Heart left ventricle (tissue), 16 donors: ENCODE measurements at regions not wholly inside any gene's neighbourhood (a gene's known extent, or its start where the extent isn't known, plus 50 kb on each side); places are given as distances from the start of the nearest gene placed in this dataset.

ENCODE experiments used
- ATAC-seq, 4 donors: fragments of 200-7000 bp; cut with Tn5 transposase; one replicate each; pipeline ENCODE4 v1.9.1; 2020 to 2022; ENCODE audit warnings: moderate library complexity in 4 of 4, mild to moderate bottlenecking in 3 of 4, moderate number of reproducible peaks in 1 of 4
- DNase-seq, 5 donors: peaks; one replicate each; pipeline ENCODE4 v3.0.0-alpha.2; 2020
- H3K27ac ChIP-seq, 12 donors: fragments of 200-600 bp; sonication (generic) in 4 of 12; one replicate each; pipeline versions ENCODE4 v1.5.0 to v1.8.0; 2016 to 2022; ENCODE audit warnings: mild to moderate bottlenecking in 2 of 12
- H3K27me3 ChIP-seq, 9 donors: fragments of 200-600 bp; sonication (generic) in 2 of 9; one replicate each; pipeline versions ENCODE4 v1.5.1 to v1.8.0; 2016 to 2022; ENCODE audit warnings: mild to moderate bottlenecking in 3 of 9
- H3K36me3 ChIP-seq, 9 donors: fragments of 200-600 bp; sonication (generic) in 2 of 9; one replicate each; pipeline versions ENCODE4 v1.5.0 to v1.8.0; 2018 to 2022; ENCODE audit warnings: mild to moderate bottlenecking in 2 of 9
- H3K4me1 ChIP-seq, 12 donors: fragments of 200-600 bp; sonication (generic) in 4 of 12; one replicate each; pipeline versions ENCODE4 v1.5.0 to v1.8.0; 2016 to 2022; ENCODE audit warnings: mild to moderate bottlenecking in 3 of 12
- H3K4me3 ChIP-seq, 12 donors: fragments of 200-600 bp; sonication (generic) in 4 of 12; one replicate each; pipeline versions ENCODE4 v1.5.0 to v1.8.0; 2017 to 2022; ENCODE audit warnings: mild to moderate bottlenecking in 9 of 12, moderate library complexity in 4 of 12
- H3K9me3 ChIP-seq, 12 donors: fragments of 200-600 bp; sonication (generic) in 4 of 12; one replicate each; pipeline versions ENCODE4 v1.5.0 to v1.8.0; 2016 to 2022; ENCODE audit warnings: mild to moderate bottlenecking in 1 of 12
- CTCF ChIP-seq, 12 donors: fragments of 200-600 bp; sonication (generic) in 4 of 12; IDR thresholded peaks; one replicate each; pipeline versions ENCODE4 v1.5.0 to v1.8.0; 2018 to 2022; ENCODE audit warnings: antibody characterized with exemption in 12 of 12, mild to moderate bottlenecking in 5 of 12
- POLR2A ChIP-seq, 2 donors: fragments of 450-650 bp; IDR thresholded peaks; one replicate each; pipeline ENCODE4 v1.6.1; 2017; ENCODE audit warnings: antibody characterized with exemption in 2 of 2, mild to moderate bottlenecking in 2 of 2, moderate library complexity in 2 of 2
- WGBS, 4 donors: extraction: QIAGEN DNeasy Blood & Tissue Kit in 2 of 4; methylation state at CpG; one replicate each; pipeline versions ENCODE4 v1.1.5 to v1.1.7; 2013 to 2018; 5-methylcytosine and 5-hydroxymethylcytosine counted together
- intact Hi-C, 10 donors: fragments of 100-400 bp; cut with DNase I; formaldehyde crosslinking; loops; one replicate each; pipeline versions ENCODE4 v1.11.1 to v1.14.2; 2022
- donor health status: ischemic (EF 13 %, LVEDD 7.1; RV severe dilation, severe dysfunction).
- donor health status: healthy with polysubstance abuse.
- donor health status: DM: no; HTN: yes; CAD: no.
- donor health status: DM: no; HTN: no; CAD: no.
- donor health status: ischemic (EF 25% LVEDD 6.9; RV normal size, moderate dysfunction).
- donor health status: ischemic (EF 25% LVEDD 5.7; RV mildly dilated, moderate dysfunction).
- donor health status: healthy.
- donor health status: DM: yes; HTN: yes; CAD: no.
- donor health status: ischemic (EF 35%, LVEDD 5.7; RV mildly dilated, moderate dysfunction).
- donor health status: nonischemic (EF 11% LVEDD 7.7; RV severe dilation, severe dysfunction).
- donor health status: DM: yes; HTN: yes; CAD: no.
- donor health status: PGD.
- donor health status: ischemic (EF 29% LVEDD 5.4; RV normal size, mild dysfunction).
- donor health status: nonischemic (EF 23%, LVEDD 6.1; RV moderate dilation, normal function).

- Histone ChIP-seq H3K36me3 (no peaks in the 10 kb centered on the region), H3K4me1 (no peaks in the 10 kb centered on the region), H3K27ac (no peak overlapping the region), H3K9me3 (no peaks in the 10 kb centered on the region), H3K4me3 (no peak overlapping the region), H3K27me3 (no peaks in the 10 kb centered on the region)
- DNase-seq (no peak), ATAC-seq (no peak)
- intact Hi-C loops: no loop called here
- WGBS, 4 donors: 64 to 69% (median 67%) methylated on average over 5 of the region's 5 CpGs
- TF ChIP-seq CTCF (IDR thresholded peaks at IDR 0.05): no peak
- no peak for TF ChIP-seq POLR2A (IDR thresholded peaks at IDR 0.05)
Observed at GRCh38 chr1:239311331-239311730, 75.0 kb upstream of the CHRM3 start.

GRCh38 chr1:239308701-239309333 is 77.6 kb upstream of the CHRM3 start:
- H3K27ac ChIP-seq: no peak overlapping the region
- intact Hi-C loops: loop anchor here in 1 of 10 donors (10.0 kb wide), 1 partner anchor 586 kb away; no protein-coding TSS in a partner anchor
- ATAC-seq: no peak
- H3K27me3 ChIP-seq: no peaks in the 10 kb centered on the region
- no peaks in the 10 kb centered on the region for H3K4me1 ChIP-seq
- 23 to 30% (median 26%) methylated on average over 6 of the region's 6 CpGs for WGBS, 4 donors
- TF ChIP-seq POLR2A (IDR thresholded peaks at IDR 0.05) (no peak), CTCF (IDR thresholded peaks at IDR 0.05) (peak in 9 of 12 donors; percentile 10 to 56 (median 38))
- no peak overlapping the region for H3K4me3 ChIP-seq
- H3K9me3 ChIP-seq: no peaks in the 10 kb centered on the region
- peak in 1 of 5 donors; percentile 26 for DNase-seq
- no peaks in the 10 kb centered on the region for H3K36me3 ChIP-seq

- Histone ChIP-seq H3K9me3 (no peaks in the 10 kb centered on the region), H3K4me1 (no peaks in the 10 kb centered on the region), H3K27ac (no peak overlapping the region), H3K4me3 (no peak overlapping the region), H3K36me3 (no peaks in the 10 kb centered on the region), H3K27me3 (no peaks in the 10 kb centered on the region)
- TF ChIP-seq POLR2A (IDR thresholded peaks at IDR 0.05) (no peak), CTCF (IDR thresholded peaks at IDR 0.05) (no peak)
- no peak for ATAC-seq
- intact Hi-C loops: loop anchor here in 1 of 10 donors (10.0 kb wide), 1 partner anchor 587 kb away; no protein-coding TSS in a partner anchor
- 41 to 66% (median 61%) methylated on average over 2 of the region's 2 CpGs for WGBS, 4 donors
- no peak for DNase-seq
Observed at GRCh38 chr1:239307886-239308285, 78.5 kb upstream of the CHRM3 start.

- WGBS, 4 donors: 79 to 95% (median 90%) methylated on average over 5 of the region's 5 CpGs
- Histone ChIP-seq H3K4me3 (no peak overlapping the region), H3K27ac (no peak overlapping the region), H3K4me1 (no peaks in the 10 kb centered on the region), H3K36me3 (no peaks in the 10 kb centered on the region), H3K9me3 (no peaks in the 10 kb centered on the region), H3K27me3 (no peaks in the 10 kb centered on the region)
- DNase-seq (no peak), ATAC-seq (no peak)
- TF ChIP-seq POLR2A (IDR thresholded peaks at IDR 0.05) (no peak), CTCF (IDR thresholded peaks at IDR 0.05) (no peak)
- intact Hi-C loops: loop anchor here in 1 of 10 donors (10.0 kb wide), 1 partner anchor 588 kb away; no protein-coding TSS in a partner anchor
Observed at GRCh38 chr1:239306426-239306825, 79.9 kb upstream of the CHRM3 start.
